ENCODE measurements at regions not wholly inside any gene's neighbourhood (a gene's known extent, or its start where the extent isn't known, plus 50 kb on each side); places are given as distances from the start of the nearest gene placed in this dataset.

DNA sequence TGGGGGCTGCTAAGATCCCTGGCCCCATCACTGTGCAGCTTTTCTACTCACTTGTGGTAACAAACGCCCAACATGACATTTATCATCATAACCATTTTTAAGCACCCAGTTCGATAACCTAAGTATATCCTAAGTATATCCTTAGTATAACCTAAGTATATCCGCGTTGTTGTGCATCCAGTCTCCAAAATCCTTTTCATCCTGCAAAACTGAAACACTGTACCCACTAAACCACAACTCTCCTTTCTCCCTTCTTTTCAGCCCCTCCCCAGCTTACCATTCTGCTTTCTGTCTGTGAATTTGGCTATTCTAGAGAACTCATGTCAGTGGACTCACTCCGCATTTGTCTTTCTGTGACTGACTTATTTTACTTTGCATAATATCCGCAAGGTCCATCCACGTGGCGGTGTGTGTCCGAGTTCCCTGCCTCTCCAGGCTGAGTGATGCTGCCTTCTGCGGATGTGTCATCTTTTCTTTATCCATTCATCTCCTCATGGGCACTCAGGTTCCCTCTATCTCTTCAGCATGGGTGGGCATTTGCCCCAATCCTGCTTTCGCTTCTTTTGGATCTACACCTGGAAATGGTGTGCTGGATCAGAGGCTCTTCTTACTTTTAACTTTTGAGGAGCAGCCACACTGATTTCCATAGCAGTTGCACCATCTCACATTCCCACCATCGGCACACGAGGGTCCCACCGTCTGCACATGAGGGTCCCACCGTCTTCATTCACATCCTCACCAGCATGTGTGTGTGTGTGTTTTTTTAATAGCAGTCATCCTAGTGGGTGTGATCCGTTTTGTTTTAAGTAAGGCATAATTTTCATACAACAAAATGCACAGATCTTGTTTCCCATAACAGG is 82.4 kb upstream of the CLDN5 start (continued):
- TF ChIP-seq, protein P1, sequence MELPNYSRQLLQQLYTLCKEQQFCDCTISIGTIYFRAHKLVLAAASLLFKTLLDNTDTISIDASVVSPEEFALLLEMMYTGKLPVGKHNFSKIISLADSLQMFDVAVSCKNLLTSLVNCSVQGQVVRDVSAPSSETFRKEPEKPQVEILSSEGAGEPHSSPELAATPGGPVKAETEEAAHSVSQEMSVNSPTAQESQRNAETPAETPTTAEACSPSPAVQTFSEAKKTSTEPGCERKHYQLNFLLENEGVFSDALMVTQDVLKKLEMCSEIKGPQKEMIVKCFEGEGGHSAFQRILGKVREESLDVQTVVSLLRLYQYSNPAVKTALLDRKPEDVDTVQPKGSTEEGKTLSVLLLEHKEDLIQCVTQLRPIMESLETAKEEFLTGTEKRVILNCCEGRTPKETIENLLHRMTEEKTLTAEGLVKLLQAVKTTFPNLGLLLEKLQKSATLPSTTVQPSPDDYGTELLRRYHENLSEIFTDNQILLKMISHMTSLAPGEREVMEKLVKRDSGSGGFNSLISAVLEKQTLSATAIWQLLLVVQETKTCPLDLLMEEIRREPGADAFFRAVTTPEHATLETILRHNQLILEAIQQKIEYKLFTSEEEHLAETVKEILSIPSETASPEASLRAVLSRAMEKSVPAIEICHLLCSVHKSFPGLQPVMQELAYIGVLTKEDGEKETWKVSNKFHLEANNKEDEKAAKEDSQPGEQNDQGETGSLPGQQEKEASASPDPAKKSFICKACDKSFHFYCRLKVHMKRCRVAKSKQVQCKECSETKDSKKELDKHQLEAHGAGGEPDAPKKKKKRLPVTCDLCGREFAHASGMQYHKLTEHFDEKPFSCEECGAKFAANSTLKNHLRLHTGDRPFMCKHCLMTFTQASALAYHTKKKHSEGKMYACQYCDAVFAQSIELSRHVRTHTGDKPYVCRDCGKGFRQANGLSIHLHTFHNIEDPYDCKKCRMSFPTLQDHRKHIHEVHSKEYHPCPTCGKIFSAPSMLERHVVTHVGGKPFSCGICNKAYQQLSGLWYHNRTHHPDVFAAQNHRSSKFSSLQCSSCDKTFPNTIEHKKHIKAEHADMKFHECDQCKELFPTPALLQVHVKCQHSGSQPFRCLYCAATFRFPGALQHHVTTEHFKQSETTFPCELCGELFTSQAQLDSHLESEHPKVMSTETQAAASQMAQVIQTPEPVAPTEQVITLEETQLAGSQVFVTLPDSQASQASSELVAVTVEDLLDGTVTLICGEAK (IDR thresholded peaks at IDR 0.05) = no peak
- TF ChIP-seq, protein P1 (CRISPR knock-in tag; IDR thresholded peaks at IDR 0.05) = 0 out of 2 replicates have a peak, but pooled peaks have one; percentile 32
- TF ChIP-seq, protein P2, sequence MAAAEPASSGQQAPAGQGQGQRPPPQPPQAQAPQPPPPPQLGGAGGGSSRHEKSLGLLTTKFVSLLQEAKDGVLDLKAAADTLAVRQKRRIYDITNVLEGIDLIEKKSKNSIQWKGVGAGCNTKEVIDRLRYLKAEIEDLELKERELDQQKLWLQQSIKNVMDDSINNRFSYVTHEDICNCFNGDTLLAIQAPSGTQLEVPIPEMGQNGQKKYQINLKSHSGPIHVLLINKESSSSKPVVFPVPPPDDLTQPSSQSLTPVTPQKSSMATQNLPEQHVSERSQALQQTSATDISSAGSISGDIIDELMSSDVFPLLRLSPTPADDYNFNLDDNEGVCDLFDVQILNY (CRISPR knock-in tag; IDR thresholded peaks at IDR 0.05) = peak; percentile 26; the same call in 1 of the 2 replicates
- TF ChIP-seq IFI16 (CRISPR knock-in tag; IDR thresholded peaks at IDR 0.05) (0 out of 2 replicates have a peak, but pooled peaks have one; percentile 18), ZFP36 (IDR thresholded peaks at IDR 0.05; ENCODE audit: low read depth, low read length, partially characterized antibody) (peak; percentile 61), ZNF140 (CRISPR knock-in tag; IDR thresholded peaks at IDR 0.05) (no peak), TOE1 (IDR thresholded peaks at IDR 0.05; ENCODE audit: borderline replicate concordance) (no peak), TOE1 (CRISPR knock-in tag; IDR thresholded peaks at IDR 0.05; ENCODE audit: borderline replicate concordance, low read depth) (0 out of 2 replicates have a peak, but pooled peaks have one; percentile 72)
- TF ChIP-seq, protein P3, sequence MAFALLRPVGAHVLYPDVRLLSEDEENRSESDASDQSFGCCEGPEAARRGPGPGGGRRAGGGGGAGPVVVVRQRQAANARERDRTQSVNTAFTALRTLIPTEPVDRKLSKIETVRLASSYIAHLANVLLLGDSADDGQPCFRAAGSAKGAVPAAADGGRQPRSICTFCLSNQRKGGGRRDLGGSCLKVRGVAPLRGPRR (CRISPR knock-in tag; IDR thresholded peaks at IDR 0.05) = 0 out of 2 replicates have a peak, but pooled peaks have one; percentile 44
- TF ChIP-seq, protein P4, sequence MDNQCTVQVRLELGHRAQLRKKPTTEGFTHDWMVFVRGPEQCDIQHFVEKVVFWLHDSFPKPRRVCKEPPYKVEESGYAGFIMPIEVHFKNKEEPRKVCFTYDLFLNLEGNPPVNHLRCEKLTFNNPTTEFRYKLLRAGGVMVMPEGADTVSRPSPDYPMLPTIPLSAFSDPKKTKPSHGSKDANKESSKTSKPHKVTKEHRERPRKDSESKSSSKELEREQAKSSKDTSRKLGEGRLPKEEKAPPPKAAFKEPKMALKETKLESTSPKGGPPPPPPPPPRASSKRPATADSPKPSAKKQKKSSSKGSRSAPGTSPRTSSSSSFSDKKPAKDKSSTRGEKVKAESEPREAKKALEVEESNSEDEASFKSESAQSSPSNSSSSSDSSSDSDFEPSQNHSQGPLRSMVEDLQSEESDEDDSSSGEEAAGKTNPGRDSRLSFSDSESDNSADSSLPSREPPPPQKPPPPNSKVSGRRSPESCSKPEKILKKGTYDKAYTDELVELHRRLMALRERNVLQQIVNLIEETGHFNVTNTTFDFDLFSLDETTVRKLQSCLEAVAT (IDR thresholded peaks at IDR 0.05) = 0 out of 4 replicates have a peak, but pooled peaks of 1 of the 2 experiments have one; percentile 28
